HCT116 (cell line): ENCODE measurements at regions not wholly inside any gene's neighbourhood (a gene's known extent, or its start where the extent isn't known, plus 50 kb on each side); places are given as distances from the start of the nearest gene placed in this dataset.

ENCODE experiments used
- ATAC-seq: fragments of 200-7000 bp; cut with Tn5 transposase; 2 replicates; pipeline ENCODE4 v1.9.1; 2020; ENCODE audit warnings: mild to moderate bottlenecking, moderate library complexity
- BruUV-seq: library from RNA; stranded (reverse); fragments of 400-500 nt; replicated peaks from 2 replicates; lab custom pipeline; 2021; lab: Mats Ljungman, UMichigan
- CTCF ChIA-PET: fragments of 300-600 bp; sonication (Branson Sonifier 250); formaldehyde crosslinking; loops from one replicate; lab custom pipeline; 2021; ENCODE audit warnings: antibody characterized with exemption; lab: Charles Lee
- POLR2A ChIA-PET: fragments of 300-600, 350-600 bp; sonication (Branson Sonifier 250); formaldehyde crosslinking; loops from one replicate; lab custom pipeline; 2021; ENCODE audit warnings: antibody characterized with exemption; lab: Charles Lee
- RAD21 ChIA-PET, 2 experiments: fragments of 300-600 bp; sonication (Branson Sonifier 250); formaldehyde crosslinking; loops; one replicate each; lab custom pipeline; 2023; ENCODE audit warnings: low total read pairs in 2 of 2; ENCODE audit not compliant: uncharacterized antibody in 2 of 2, unreplicated experiment in 2 of 2, low non-redundant PET in 1 of 2; lab: Charles Lee
- DNase-seq: peaks from one replicate; pipeline ENCODE4 v3.0.0-alpha.2; 2010; ENCODE audit warnings: low read depth, low spot score
- H2AFZ ChIP-seq: fragments of 200-600 bp; shearing (Covaris generic), sonication (generic); 2 replicates; pipeline ENCODE4 v1.6.1; 2017; ENCODE audit warnings: low read depth, mixed run types, mixed read lengths, antibody characterized with exemption, low read length; ENCODE audit not compliant: poor library complexity, severe bottlenecking
- H3K27ac ChIP-seq: 2 replicates; pipeline ENCODE4 v1.5.1; 2012; ENCODE audit warnings: low read depth, low read length
- H3K27me3 ChIP-seq: fragments of 200-600 bp; sonication (generic); 2 replicates; pipeline ENCODE4 v1.6.1; 2016; ENCODE audit warnings: mixed run types, low read length, mixed read lengths; ENCODE audit not compliant: insufficient read depth
- H3K36me3 ChIP-seq, 2 experiments: fragments of 200-500 bp in 1 of 2; fragments of 200-600 bp in 1 of 2; sonication (Bioruptor generic) in 1 of 2; sonication (generic) in 1 of 2; 2 replicates each; pipeline versions ENCODE4 v1.5.1 to v1.6.1; 2014 to 2016; ENCODE audit warnings: low read length in 2 of 2, inconsistent platforms in 1 of 2, mixed read lengths in 1 of 2, mixed run types in 1 of 2; ENCODE audit not compliant: insufficient read depth in 2 of 2, control insufficient read depth in 1 of 2
- H3K4me1 ChIP-seq, 2 experiments: fragments of 200-600 bp in 1 of 2; sonication (generic) in 1 of 2; 2 replicates each; pipeline versions ENCODE4 v1.5.1 to v1.6.1; 2012 to 2017; ENCODE audit warnings: low read length in 2 of 2, inconsistent platforms in 1 of 2, mild to moderate bottlenecking in 1 of 2, mixed read lengths in 1 of 2, mixed run types in 1 of 2, moderate library complexity in 1 of 2; ENCODE audit not compliant: insufficient read depth in 2 of 2, control insufficient read depth in 1 of 2
- H3K4me2 ChIP-seq: fragments of 200-600 bp; sonication (generic); 2 replicates; pipeline ENCODE4 v1.6.1; 2017; ENCODE audit warnings: mixed run types, low read length, mixed read lengths
- H3K4me3 ChIP-seq, 2 experiments: fragments of 200-600 bp in 1 of 2; sonication (generic) in 1 of 2; replicated peaks in 1 of 2; 2 replicates each; pipeline ENCODE4 v1.5.1; 2011 to 2016; ENCODE audit warnings: low read length in 2 of 2, control low read depth in 1 of 2, low read depth in 1 of 2, mild to moderate bottlenecking in 1 of 2, mixed read lengths in 1 of 2, mixed run types in 1 of 2
- H3K79me2 ChIP-seq: fragments of 200-600 bp; sonication (generic); 2 replicates; pipeline ENCODE4 v1.6.1; 2017; ENCODE audit warnings: mild to moderate bottlenecking, mixed run types, low read length, moderate library complexity, mixed read lengths; ENCODE audit not compliant: insufficient read depth
- H3K9ac ChIP-seq: fragments of 200-600 bp; sonication (generic); 2 replicates; pipeline ENCODE4 v1.6.1; 2016; ENCODE audit warnings: low read length, mixed read lengths
- H3K9me2 ChIP-seq: fragments of 200-600 bp; sonication (generic), shearing (Covaris generic); 2 replicates; pipeline ENCODE4 v1.6.1; 2017; ENCODE audit warnings: mixed run types, mild to moderate bottlenecking, moderate library complexity; ENCODE audit not compliant: insufficient read depth
- H3K9me3 ChIP-seq, 2 experiments: fragments of 200-500 bp in 1 of 2; fragments of 200-600 bp in 1 of 2; sonication (Bioruptor generic) in 1 of 2; sonication (generic) in 1 of 2; 2 replicates each; pipeline ENCODE4 v1.6.1; 2014 to 2017; ENCODE audit warnings: low read length in 2 of 2, mixed read lengths in 2 of 2, inconsistent platforms in 1 of 2, low read depth in 1 of 2, mild to moderate bottlenecking in 1 of 2, mixed run types in 1 of 2, moderate library complexity in 1 of 2; ENCODE audit not compliant: control insufficient read depth in 1 of 2, insufficient read depth in 1 of 2
- H4K20me1 ChIP-seq: fragments of 200-600 bp; sonication (generic), shearing (Covaris generic); 2 replicates; pipeline ENCODE4 v1.6.1; 2017; ENCODE audit warnings: mixed run types, mild to moderate bottlenecking, moderate library complexity; ENCODE audit not compliant: insufficient read depth
- ATF3 ChIP-seq: IDR thresholded peaks from 2 replicates; pipeline ENCODE4 v1.6.1; 2012
- CBX3 ChIP-seq: IDR thresholded peaks from 2 replicates; pipeline ENCODE4 v1.6.1; 2012; ENCODE audit warnings: low read depth
- CTCF ChIP-seq, 3 experiments: fragments of 200-600 bp in 1 of 3; sonication (generic) in 1 of 3; IDR thresholded peaks in 2 of 3; conservative IDR thresholded peaks in 1 of 3; 2 replicates each; pipeline ENCODE4 v1.5.1; 2012 to 2017; ENCODE audit warnings: low read depth in 2 of 3, low read length in 2 of 3, antibody characterized with exemption in 1 of 3, borderline replicate concordance in 1 of 3, control low read depth in 1 of 3, mild to moderate bottlenecking in 1 of 3, mixed read lengths in 1 of 3, mixed run types in 1 of 3, moderate library complexity in 1 of 3; ENCODE audit not compliant: insufficient read depth in 1 of 3
- EGR1 ChIP-seq: IDR thresholded peaks from 2 replicates; pipeline ENCODE4 v1.6.1; 2012; ENCODE audit warnings: low read depth
- ELF1 ChIP-seq: IDR thresholded peaks from 2 replicates; pipeline ENCODE4 v1.6.1; 2012; ENCODE audit warnings: low read depth, borderline replicate concordance
- EZH2 ChIP-seq: fragments of 200-600 bp; sonication (generic); IDR thresholded peaks from 2 replicates; pipeline ENCODE4 v1.6.1; 2017; ENCODE audit warnings: antibody characterized with exemption, mixed run types
- FOSL1 ChIP-seq: IDR thresholded peaks from 2 replicates; pipeline ENCODE4 v1.6.1; 2012; ENCODE audit warnings: low read depth
- JUND ChIP-seq: IDR thresholded peaks from 2 replicates; pipeline ENCODE4 v1.6.1; 2012
- MAX ChIP-seq: IDR thresholded peaks from 2 replicates; pipeline ENCODE4 v1.6.1; 2012
- POLR2A ChIP-seq: IDR thresholded peaks from 2 replicates; pipeline ENCODE4 v1.7.0; 2011; ENCODE audit warnings: borderline replicate concordance; ENCODE audit not compliant: insufficient read depth, insufficient read length; ENCODE audit errors: extremely low read depth
- POLR2AphosphoS5 ChIP-seq: IDR thresholded peaks from 2 replicates; pipeline ENCODE4 v1.6.1; 2011; ENCODE audit warnings: mild to moderate bottlenecking, low read depth, low read length, moderate library complexity
- RAD21 ChIP-seq: IDR thresholded peaks from 2 replicates; pipeline ENCODE4 v1.6.1; 2012; ENCODE audit warnings: low read depth, mild to moderate bottlenecking
- REST ChIP-seq: IDR thresholded peaks from 2 replicates; pipeline ENCODE4 v1.6.1; 2012; ENCODE audit warnings: low read depth
- SIN3A ChIP-seq: IDR thresholded peaks from 2 replicates; pipeline ENCODE4 v1.6.1; 2012; ENCODE audit warnings: low read depth
- SP1 ChIP-seq: IDR thresholded peaks from 2 replicates; pipeline ENCODE4 v1.6.1; 2012; ENCODE audit warnings: low read depth
- TCF7L2 ChIP-seq: IDR thresholded peaks from 2 replicates; pipeline ENCODE4 v1.7.0; 2011; ENCODE audit warnings: borderline replicate concordance, inconsistent platforms; ENCODE audit not compliant: insufficient read depth, insufficient read length; ENCODE audit errors: extremely low read depth
- YY1 ChIP-seq: IDR thresholded peaks from 2 replicates; pipeline ENCODE4 v1.6.1; 2011; ENCODE audit warnings: low read length, low read depth, moderate library complexity, mild to moderate bottlenecking; ENCODE audit not compliant: insufficient replicate concordance; ENCODE audit errors: extremely low read depth
- ZFX ChIP-seq: fragments of 450-650 bp; IDR thresholded peaks from 2 replicates; pipeline ENCODE4 v1.6.1; 2017
- ZNF274 ChIP-seq: fragments of 200-500 bp; sonication (Bioruptor generic); IDR thresholded peaks from 2 replicates; pipeline ENCODE4 v1.6.1; 2014; ENCODE audit warnings: mild to moderate bottlenecking, low read depth, low read length, inconsistent platforms
- intact Hi-C: fragments of 100-400 bp; cut with micrococcal nuclease; formaldehyde crosslinking; loops from 2 replicates; pipeline ENCODE4 v1.10.0; 2022

- no peaks in the 10 kb centered on the region for H3K79me2 ChIP-seq
- ATAC-seq (no peak), DNase-seq (no peak)
- ChIA-PET POLR2A (no interaction called here), CTCF (no interaction called here), RAD21 (no interaction called here)
- H3K4me1 ChIP-seq = no peaks in the 10 kb centered on the region
- no peaks in the 10 kb centered on the region; the same call in 1 of the 2 replicates for H4K20me1 ChIP-seq
- no TSS peak for BruUV-seq
- H3K9me2 ChIP-seq = no peaks in the 10 kb centered on the region
- no peaks in the 10 kb centered on the region for H3K9me3 ChIP-seq
- H3K36me3 ChIP-seq = no peaks in the 10 kb centered on the region
- H3K4me3 ChIP-seq = no peak overlapping the region
- no peak overlapping the region for H3K4me2 ChIP-seq
- intact Hi-C loops = no loop called here
- no peak overlapping the region for H3K27ac ChIP-seq
- no peak overlapping the region for H3K9ac ChIP-seq
- TF ChIP-seq CTCF (IDR thresholded peaks at IDR 0.05 in 2 of 3, conservative IDR thresholded peaks at IDR 0.05 in 1 of 3; ENCODE audit: borderline replicate concordance in 1 of 3, insufficient read depth in 1 of 3, low read depth in 2 of 3, low read length in 2 of 3) (no peak), YY1 (no peak), ZNF274 (no peak), ATF3 (no peak), JUND (no peak), SIN3A (no peak), ZFX (no peak), EGR1 (no peak), EZH2 (no peak), POLR2AphosphoS5 (no peak), SP1 (no peak), REST (no peak), POLR2A (no peak), FOSL1 (no peak), RAD21 (no peak), ELF1 (no peak), TCF7L2 (no peak), CBX3 (no peak), MAX (no peak)
- no peaks in the 10 kb centered on the region for H3K27me3 ChIP-seq
- H2AFZ ChIP-seq = no peak overlapping the region
Measured at GRCh38 chr3:6248528-6248927, 612.4 kb upstream of the GRM7 start.
